ENCODE measurements at regions not wholly inside any gene's neighbourhood (a gene's known extent, or its start where the extent isn't known, plus 50 kb on each side); places are given as distances from the start of the nearest gene placed in this dataset.
"Not testable (repeated sequence)": the region's sequence is repeated elsewhere in the genome, so short reads cannot be mapped to it uniquely, and the experiment has no call there.

DNA sequence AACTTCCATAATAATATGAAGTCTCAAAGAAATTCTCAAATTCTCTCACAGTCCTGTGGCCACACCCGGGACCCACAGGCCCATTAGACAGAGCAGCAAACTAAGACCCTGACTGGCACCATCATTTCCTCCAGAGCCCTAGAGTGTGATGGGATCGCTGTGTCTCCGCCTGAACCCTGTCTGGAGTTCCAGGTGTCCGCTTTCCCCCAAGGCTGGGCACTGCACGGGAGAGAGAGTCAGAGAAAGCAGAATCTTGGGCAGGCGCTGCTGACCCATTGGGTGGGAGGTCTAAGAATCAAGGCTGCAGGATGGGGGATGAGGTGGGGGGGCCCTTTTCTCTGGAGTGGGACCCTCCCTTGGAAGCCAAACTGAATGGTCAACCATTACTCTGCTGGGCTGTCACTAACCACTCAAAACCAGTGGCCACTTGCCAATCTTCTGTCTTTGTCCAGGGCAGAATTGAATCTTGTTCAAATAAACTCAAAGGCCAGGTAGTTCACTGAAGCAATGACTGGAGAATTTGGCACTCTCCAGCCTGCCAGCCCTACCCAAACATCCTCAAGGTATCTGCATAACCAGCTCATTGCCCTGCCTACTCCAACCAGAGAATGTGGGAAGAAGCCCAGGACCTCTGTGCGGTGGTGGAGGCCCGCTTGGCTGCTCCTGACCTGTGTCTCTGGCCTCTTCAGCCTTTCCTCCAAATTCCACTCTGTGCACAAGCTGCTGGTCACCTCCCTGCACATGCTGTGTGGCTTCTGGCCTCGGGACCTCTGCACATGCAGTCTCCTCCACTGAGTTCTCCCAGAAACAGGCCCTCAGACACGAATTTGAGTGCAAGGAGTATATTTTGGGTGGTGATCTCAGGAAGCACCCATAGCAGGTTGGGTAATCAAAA is 141.1 kb downstream of the CEBPB start:
- no peak for DNase-seq

DNA sequence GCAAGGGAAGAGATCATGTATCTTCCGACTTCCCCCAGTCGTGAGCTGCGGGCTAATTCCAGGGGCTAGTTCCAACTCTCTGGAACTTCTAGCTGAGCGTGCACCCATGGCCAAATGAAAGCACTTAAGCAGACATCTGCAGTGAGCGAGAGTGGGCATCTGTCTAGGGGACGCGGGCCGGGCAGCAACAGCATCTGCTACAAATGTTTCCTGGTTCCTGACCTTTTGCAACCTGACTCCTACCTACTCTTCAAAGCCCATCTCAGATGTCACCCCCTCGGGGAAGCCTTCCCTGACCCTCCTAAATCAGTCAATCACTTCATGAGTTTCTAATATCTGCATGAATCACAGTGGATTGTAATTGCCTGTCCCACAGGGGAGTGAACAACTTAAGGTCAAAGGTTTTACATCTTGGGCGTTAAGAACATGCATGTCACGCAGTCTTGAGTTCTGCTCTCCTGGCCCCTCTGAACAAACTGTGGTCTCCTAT is 141.9 kb downstream of the CEBPB start:
- DNase-seq = no peak

DNA sequence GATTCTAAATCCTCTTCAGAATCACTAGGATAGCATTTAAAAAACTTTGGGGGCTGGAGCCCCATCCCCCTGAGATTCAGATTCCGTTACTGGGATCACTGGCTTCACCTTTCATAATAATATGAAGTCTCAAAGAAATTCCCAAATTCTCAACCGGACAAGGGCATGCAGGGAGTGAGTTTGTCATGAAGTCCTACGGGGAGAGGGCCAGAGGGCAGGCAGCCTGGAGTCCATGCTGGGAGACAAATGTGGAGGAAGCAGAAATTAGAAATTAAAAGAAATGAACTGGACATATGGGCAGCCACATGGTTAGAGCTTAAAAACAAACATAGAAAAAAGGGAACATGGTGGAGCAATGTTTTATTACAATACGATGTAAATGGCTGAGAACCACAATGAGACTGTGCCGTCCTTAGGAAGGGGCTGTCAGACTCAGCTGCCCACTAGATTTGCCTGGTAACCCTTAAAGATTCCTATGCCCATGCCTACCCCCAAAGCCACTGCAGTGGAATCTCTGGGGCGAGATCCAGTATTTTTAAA is 142.6 kb downstream of the CEBPB start:
- no peak for DNase-seq

DNA sequence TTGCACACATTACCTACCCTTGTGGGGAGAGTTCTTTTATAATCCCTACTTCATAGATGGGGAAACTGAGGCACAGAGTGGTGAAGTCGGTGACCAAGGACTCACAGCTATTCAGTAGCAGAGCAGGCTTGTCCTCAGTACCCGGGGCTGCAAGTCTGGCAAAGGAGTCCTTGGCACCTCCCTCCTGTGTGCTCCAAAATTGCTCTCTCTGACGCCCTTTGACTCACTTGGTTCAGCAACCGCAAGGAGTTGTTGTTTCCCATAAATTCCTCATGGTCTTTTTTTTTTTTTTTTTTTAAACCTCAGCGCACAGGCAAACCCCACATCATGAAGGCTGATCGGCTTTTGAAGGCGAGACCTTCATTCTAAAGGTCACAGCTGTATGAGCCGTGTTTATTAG is 143.2 kb downstream of the CEBPB start:
- DNase-seq = no peak

DNA sequence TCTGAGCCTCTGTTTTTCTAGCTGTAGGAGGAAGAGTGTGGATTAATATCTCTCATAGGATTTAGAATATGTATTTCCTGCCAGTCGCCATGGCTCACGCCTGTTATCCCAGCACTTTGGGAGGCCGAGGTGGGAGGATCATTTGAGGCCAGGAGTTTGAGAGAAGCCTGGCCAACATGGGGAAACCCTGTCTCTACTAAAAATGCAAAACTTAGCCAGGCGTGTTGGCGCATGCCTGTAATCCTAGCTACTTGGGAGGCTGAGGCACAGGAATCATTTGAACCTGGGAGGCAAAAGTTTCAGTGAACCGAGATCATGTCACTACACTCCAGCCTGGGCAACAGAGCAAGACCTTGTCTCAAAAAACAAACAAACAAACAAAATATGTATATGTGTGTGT is 143.9 kb downstream of the CEBPB start:
- not testable (repeated sequence) for DNase-seq

DNA sequence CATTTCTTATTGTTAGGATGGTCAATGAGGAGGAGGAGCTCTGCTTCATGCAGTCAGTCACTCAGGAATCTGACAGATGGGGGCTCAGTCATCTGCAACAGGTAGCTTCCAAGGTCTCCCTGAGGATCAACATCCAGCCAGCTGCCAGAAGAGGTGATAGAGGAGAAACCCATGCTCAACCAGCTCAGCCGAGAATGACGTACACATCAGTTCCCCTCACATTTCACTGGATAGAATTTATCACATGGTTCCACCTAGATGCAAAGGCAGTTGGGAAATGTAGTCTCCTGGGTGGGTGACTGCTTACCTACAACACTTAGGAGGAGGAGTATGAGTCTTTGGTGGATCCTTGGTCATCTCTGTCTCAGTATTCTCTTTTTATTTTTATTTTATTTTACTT is 144.5 kb downstream of the CEBPB start:
- DNase-seq = peak; percentile 16

DNA sequence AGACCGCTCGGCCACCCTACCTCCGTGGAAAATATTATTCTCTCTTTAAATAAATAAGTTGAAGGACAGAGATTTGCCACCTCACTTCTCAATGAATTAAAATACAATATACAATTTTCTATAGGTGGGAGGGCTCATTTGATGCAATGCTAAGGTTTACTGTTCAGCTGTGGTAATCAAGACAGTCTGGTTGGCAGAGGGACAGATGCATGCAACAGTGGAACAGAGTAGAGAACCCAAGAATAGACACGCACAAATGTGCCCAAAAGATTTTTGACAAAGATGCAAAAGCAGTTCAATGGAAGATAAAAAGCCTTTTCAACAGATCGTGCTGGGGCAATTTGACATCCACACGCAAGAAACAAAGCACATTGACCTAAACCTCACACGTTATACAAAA is 145.2 kb downstream of the CEBPB start:
- DNase-seq = no peak

DNA sequence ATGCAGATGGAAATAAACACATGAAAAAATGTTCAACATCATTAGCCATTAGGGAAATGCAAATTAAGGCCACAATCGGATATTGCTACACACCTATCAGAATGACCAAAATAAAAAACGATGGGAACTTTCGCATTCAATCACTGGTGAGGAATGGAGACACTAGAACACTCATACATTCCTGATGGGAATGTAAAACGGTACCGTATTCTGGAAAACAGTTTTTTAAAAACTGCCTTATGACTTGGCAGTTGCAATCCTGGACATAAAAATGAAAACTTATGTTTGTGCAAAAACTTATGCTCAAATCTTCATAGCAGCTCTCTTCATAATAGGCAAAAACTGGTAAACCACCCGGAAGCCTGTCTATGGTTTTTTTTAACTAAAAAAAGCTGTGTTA is 146.0 kb downstream of the CEBPB start:
- DNase-seq = no peak

DNA sequence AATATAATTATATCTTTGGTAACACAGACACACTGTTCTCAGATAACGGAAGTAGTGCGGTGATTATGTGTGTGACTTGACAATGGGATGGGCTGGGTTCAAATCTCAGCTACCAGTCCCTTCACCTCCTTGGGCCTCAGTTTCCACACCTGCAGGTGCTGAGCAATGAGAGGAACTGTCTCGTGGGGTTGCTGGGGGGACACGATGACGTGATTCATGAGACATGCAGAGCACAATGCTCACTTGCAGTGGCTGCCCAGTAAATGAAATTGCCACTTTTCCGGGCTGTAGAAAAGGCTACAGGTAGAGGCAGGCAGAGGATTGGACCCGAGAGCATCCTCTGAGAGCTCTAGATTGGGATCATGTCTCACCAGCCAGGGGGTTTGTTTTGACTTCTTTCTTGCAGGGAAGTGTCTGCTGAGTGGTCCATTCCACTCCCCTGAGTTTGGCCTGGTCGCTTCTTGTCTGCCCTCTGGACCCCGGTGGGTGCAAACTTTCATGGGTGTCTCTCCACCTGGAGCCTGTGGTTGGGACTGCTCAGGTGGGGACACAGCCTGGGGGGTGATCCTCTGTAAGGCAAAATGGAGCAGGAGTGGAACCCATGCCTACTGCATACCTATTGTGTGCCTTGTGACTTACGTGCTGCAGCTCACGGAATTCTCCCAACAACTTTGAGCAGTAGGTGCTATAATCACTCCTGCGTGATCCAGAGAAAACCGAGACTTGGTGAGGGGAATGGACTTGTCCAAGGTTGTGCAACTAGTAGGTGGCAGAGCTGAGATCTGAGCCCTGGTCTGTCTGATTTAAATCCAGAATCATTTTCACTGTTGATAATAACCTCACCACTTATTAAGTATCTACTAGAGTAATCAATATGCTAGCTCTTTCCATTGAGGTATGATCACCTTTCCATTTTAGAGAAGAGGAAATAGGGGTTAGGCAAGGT is 147.2 kb downstream of the CEBPB start:
- DNase-seq = no peak

DNA sequence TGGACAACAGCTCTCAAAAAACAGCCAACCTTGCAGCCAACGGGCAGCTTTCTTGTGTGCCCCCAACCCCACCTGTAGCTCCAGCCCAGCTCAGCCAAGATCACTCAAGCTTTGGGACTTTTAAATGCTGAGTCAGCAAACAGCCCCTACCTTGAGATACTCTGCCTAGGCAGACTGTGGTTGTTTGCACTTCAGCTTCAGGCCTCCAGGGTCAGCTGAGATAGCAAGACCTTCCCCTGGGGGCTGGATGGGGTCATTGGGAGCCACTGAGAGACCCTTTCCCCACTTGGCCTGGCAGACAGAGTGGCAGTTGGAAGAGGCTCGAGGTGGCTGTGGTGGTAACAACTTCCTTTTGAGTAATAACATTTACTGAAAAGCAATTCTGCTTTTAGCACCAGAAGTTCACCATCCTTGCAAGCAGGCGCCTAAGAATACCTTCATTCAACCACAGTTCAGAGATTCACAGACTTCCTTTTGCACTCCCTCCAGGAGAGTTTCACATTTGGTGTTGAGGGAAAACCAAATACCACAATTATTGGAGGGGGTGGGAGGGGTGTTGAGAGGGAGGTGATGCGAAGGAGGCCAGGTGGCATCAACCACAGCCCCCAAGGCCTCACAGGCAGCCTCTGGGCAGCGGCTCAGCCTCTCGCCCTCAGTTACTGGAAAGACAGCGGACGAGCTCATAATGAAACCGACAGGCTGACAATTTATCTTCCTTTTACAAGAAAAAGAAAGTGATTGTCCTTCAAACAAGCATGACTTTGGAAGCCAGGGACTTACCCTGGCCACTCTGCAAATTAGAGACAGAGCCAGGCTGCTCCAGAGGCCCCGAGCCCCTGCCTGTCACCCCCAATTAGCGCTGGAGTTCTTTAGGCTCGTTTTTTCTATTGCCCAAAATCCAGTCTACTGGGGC is 148.1 kb downstream of the CEBPB start:
- peak; percentile 41 for DNase-seq

DNA sequence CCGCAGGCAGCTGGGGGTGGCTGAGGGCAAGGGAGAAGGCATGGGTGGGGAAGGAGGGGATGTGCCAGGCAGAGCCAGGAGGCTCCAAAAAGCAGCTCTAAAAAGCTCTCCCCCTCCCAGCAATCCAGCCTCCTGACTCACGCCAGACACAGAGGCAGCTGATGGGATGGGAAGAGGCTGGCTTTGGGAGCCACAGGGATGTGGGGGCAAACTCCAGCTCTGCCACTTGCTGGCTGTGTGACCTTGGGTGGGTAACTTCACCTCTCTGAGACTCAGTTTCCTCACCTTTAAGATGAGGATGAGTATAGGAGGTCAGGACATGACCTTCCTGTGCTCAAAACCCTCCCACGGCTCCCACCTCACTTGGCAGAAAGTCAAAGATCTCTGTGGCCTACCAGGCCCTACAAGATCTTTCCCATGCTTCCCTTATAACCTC is 148.9 kb downstream of the CEBPB start:
- no peak for DNase-seq

DNA sequence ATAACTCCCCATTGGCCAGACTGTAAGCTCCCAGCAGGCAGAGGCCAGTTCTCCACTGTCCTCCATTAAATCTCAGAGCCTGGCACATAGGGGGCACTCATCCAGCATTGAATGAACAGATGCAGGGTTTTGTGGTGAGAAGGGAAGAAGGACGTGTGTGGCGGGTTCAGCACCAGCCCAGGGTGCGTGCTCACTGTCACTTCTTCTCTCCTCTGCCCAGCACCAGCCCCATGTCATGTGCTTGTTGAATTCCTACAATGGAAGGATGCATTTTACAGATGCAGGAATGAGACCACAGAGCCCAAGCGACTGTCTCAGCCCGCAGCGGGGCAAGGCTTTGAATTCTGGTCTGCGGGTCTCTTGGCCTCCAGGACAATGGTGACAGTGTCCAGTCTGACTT is 149.9 kb downstream of the CEBPB start:
- no peak for DNase-seq

DNA sequence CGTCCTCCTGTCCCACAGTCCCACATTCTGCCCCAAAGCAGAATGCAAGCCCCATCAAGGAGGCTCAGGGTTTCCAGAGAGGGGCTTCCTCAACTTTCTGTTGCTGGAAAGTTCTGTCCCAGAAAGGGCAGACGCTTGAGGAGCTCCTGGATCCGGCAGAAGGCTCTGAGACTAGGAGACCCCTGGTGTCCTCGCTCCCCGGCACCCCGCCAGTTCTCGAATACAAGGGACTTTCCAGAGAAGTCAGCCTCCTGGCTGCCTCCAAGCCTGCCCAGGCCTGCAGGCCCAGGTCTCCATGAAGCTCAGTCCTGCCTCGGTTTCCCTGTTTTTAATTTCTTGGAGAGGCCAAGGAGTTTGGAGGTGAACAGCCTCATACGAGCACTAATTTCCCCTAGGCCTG is 150.4 kb downstream of the CEBPB start:
- DNase-seq = no peak

DNA sequence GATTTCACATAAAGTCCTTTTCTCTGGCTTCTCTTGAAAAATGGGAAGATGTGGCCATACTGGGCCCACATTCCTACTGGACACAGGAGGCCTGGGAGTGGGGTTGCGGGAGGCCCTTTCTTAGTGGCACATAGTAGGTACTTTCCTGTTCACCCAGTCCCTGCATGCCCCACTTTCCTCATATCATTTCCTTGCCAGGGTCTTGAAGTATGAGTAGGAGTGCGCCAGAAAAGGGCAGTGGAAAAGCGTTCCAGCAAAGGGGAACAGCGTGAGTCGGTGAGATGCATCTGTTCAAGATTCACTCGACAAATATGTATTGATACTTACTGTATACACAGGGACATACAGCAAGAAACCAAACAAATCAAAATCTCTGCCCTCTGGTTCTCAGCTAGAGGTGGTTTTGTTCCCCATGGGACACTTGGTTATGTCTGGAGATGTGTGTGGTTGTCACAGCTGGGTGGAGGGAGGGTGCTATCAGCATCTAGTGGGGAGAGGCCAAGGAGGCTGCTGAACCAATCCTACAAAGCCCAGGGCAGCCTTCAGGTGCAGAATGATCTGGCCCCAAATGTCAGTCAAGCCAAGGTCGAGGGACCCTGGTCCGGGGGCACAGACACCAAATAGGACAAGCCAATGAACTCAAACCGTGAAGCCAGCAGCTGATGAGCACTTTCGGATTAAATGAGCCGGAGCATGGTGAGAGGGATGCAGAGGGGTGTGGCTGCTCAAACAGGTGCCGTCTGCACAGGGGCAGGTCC is 151.4 kb downstream of the CEBPB start:
- no peak for DNase-seq

DNA sequence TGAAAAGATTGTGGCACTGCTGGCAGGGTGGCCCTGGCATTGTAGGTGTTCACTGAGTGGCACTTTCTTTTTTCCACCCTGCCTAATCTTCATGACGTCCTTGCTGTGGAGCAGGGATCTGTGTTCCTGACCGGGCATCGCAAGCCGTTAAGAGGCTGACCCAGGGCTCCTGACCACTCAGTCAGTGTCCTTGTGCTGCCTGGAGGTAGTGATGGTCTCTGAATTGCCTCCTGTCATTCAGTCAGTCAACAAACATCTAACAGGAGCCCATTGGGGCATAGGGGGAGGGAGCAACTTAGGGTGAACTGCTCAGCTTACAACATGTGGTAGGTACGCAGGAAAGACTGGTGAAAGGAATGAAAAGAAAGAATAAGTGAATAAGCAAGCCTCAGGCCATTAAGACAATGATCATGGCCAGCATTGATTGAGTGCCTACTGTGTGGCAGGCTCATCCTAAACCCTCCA is 152.0 kb downstream of the CEBPB start:
- no peak for DNase-seq

DNA sequence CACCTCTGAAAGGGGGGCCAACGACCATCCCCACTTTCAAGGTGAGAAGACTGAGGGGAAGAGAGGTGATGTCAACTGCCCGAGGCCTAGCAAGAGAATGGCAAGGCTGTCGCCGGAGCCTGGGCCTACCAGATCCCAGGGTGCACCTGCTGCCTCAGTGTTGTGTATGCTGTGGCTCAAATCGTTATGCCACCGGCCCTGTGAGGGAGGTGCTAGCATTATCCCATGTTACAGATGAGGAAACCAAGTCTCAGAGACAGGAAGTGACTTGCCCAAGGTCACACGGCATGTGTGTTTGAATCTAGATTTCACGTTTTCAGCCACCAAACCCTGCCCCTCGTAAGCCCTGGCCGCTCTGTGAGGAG is 152.5 kb downstream of the CEBPB start:
- no peak for DNase-seq

DNA sequence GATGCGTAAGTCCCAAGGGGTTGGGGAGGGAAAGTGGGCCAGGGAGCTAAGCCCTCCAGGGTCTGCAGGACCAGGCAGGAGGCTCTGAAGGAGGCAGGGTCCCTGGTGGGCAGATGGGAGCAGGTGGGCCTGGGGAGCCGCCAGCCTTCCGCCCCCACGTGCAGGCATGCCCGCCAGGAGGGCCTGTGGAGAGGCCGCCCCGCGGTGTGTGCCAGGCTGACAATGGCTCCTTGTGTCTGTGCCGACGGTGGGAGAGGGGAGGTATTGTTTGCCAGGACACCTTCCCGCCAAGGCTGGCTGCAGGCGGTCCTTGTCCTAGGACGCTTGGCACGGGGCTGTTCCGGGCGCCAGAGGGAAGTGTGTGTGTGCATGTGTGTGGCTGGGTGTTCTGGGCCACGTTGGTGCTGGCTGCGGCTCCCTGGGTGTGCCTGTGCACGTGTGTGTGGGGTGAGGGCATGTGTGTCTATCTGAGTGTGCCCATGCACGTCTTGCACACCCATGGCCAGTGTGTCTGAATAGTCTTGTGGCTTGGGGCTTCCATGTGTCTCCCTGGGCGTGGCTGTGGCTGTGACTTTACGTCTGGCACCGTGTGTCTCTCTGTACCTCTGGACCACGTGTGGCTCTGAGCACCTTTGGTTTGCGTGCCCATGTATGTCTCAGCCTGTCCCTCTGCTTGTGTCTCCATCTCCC is 153.0 kb downstream of the CEBPB start:
- no peak for DNase-seq

DNA sequence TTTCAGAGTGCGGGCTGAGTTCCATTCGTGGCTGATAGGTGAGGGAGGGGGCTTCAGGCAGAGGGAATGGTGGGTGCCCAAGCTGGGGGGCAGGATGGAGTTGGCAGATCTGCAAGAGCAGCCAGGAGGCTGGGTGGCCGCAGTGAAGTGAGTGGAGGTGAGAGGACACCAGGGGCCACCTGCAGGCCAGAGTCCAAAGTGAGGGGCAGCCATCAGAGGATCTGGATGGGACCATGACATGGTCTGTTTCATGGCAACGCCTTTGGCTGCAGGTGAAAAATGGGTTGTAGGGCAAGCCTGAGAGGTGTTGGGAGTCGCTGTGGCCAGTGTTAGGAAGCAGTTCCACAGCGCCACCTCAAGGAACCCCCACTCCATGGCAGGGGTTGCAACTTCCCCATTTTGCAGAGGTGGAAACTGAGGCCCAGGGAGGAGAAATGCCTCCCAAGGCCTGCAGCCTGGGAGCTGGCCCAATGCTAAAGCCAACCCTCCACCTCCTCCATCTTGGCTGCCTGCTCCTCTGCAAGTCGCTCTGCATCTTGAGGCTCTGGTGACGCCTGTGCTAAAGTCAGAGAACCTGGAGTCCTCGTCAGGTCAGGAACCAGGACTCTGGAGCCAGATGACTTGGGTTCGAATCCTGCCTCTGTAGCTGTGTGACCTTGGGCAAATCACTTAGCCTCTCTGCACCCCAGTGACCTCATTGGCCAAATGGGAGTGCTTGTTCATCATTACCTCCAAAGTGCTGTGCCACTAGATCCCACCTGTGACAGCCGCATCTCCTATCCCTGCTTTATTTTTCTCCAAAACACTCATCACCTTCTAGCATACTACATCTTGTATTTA is 153.8 kb downstream of the CEBPB start:
- DNase-seq = no peak

DNA sequence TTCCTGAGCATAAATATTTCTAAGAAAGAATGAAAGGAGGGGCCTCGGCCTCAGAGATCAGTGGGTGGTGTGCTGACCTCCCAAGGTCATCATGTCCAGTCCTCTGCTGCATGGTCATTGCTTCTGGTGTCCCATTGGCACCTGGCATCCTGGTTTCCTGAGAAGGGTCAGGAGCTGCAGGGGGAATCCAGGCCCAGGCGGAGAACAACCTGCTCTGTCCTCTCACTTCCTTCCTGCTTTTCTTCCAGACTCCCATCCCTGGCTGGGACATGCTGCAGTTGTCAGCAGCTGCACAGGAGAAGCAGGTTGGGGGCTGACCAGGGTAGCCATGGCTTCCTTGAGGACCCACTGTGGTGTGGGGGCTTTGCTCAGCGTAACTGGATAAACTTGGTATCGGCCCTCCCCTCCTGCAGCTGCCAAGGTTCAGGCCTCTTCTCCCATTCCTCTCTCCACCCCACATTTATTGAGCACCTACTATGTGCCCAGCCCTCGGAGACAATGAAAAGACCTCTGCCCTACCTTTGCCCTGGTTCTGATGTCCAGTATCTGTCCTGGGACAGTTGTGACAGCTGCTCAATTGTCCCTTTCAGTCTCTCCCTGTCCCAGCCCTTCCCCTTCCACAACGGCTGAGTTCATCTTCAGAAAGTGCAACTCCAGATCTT is 155.2 kb downstream of the CEBPB start:
- no peak for DNase-seq

All from CD4-positive, alpha-beta T cell treated with Interleukin-17A for 1 hour (primary cell).